ENCODE measurements at regions not wholly inside any gene's neighbourhood (a gene's known extent, or its start where the extent isn't known, plus 50 kb on each side); places are given as distances from the start of the nearest gene placed in this dataset.

GRCh38 chr11:15367695-15368094 lies 253.0 kb downstream of the INSC start:
- Histone ChIP-seq H3K4me2 (replicated peaks; ENCODE audit: extremely low read depth, low read length, poor library complexity, severe bottlenecking) (no peak overlapping the region), H3K4me3 (replicated peaks in 1 of 3; ENCODE audit: low read depth in 2 of 3, low read length in 3 of 3) (no peak overlapping the region), H3K27me3 (ENCODE audit: control insufficient read depth in 2 of 2, insufficient read depth in 2 of 2, low read length in 2 of 2) (no peaks in the 10 kb centered on the region), H3K4me1 (ENCODE audit: control insufficient read depth in 1 of 2, insufficient read depth in 2 of 2, low read length in 2 of 2) (no peaks in the 10 kb centered on the region), H3K9me3 (replicated peaks in 1 of 2; ENCODE audit: control insufficient read depth in 1 of 2, insufficient read depth in 1 of 2, low read length in 2 of 2) (no peaks in the 10 kb centered on the region), H3K36me3 (replicated peaks in 1 of 2; ENCODE audit: control insufficient read depth in 1 of 2, insufficient read depth in 2 of 2, low read length in 2 of 2) (no peaks in the 10 kb centered on the region), H4K20me1 (ENCODE audit: insufficient read depth, low read length) (no peaks in the 10 kb centered on the region), H3K79me2 (ENCODE audit: insufficient read depth, low read length) (no peaks in the 10 kb centered on the region), H3K27ac (ENCODE audit: low read depth in 1 of 2, low read length in 2 of 2) (no peak overlapping the region), H3K9ac (ENCODE audit: insufficient read depth, low read length, poor library complexity, severe bottlenecking) (no peak overlapping the region), H2AFZ (ENCODE audit: insufficient read depth, low read depth, low read length, poor library complexity, severe bottlenecking) (no peak overlapping the region)
- Mint-ChIP-seq H3K9me3 (peaks cover 0 to 2% (median 1%) of the 10 kb centered on the region in 7 donors), H3K4me3 (no peak overlapping the region), H3K27me3 (ENCODE audit: low read depth in 3 of 3) (peaks cover 0 to 1% (median 0%) of the 10 kb centered on the region in 3 donors), H3K27ac (no peak overlapping the region), H3K36me3 (no peaks in the 10 kb centered on the region), H3K4me1 (no peaks in the 10 kb centered on the region)
- no peak for DNase-seq
- 10% methylated on average over 4 of the region's 6 CpGs for WGBS (ENCODE audit: insufficient coverage)
- intact Hi-C loops (cut with micrococcal nuclease): no loop called here
- TF ChIP-seq CTCF (IDR thresholded peaks at IDR 0.05): no peak

GRCh38 chr11:15370495-15371147 lies 255.9 kb downstream of the INSC start:
- Histone ChIP-seq H3K4me2 (replicated peaks; ENCODE audit: extremely low read depth, low read length, poor library complexity, severe bottlenecking) (no peak overlapping the region), H2AFZ (ENCODE audit: insufficient read depth, low read depth, low read length, poor library complexity, severe bottlenecking) (no peak overlapping the region), H3K9me3 (replicated peaks in 1 of 2; ENCODE audit: control insufficient read depth in 1 of 2, insufficient read depth in 1 of 2, low read length in 2 of 2) (peaks cover 0 to 3% of the 10 kb centered on the region in 2 donors), H3K4me1 (ENCODE audit: control insufficient read depth in 1 of 2, insufficient read depth in 2 of 2, low read length in 2 of 2) (no peaks in the 10 kb centered on the region), H4K20me1 (ENCODE audit: insufficient read depth, low read length) (no peaks in the 10 kb centered on the region), H3K27ac (ENCODE audit: low read depth in 1 of 2, low read length in 2 of 2) (no peak overlapping the region), H3K79me2 (ENCODE audit: insufficient read depth, low read length) (no peaks in the 10 kb centered on the region), H3K27me3 (ENCODE audit: control insufficient read depth in 2 of 2, insufficient read depth in 2 of 2, low read length in 2 of 2) (no peaks in the 10 kb centered on the region), H3K36me3 (replicated peaks in 1 of 2; ENCODE audit: control insufficient read depth in 1 of 2, insufficient read depth in 2 of 2, low read length in 2 of 2) (no peaks in the 10 kb centered on the region), H3K9ac (ENCODE audit: insufficient read depth, low read length, poor library complexity, severe bottlenecking) (no peak overlapping the region), H3K4me3 (replicated peaks in 1 of 3; ENCODE audit: low read depth in 2 of 3, low read length in 3 of 3) (no peak overlapping the region)
- Mint-ChIP-seq H3K9me3 (peaks cover under 1 to 7% (median 2%) of the 10 kb centered on the region in 7 donors), H3K27ac (no peak overlapping the region), H3K4me3 (no peak overlapping the region), H3K36me3 (no peaks in the 10 kb centered on the region), H3K27me3 (ENCODE audit: low read depth in 3 of 3) (peaks cover 0 to 1% (median 0%) of the 10 kb centered on the region in 3 donors), H3K4me1 (no peaks in the 10 kb centered on the region)
- intact Hi-C loops (cut with micrococcal nuclease): no loop called here
- no peak for DNase-seq
- WGBS (ENCODE audit: insufficient coverage): 60% methylated on average over 1 of the region's 5 CpGs
- TF ChIP-seq CTCF (IDR thresholded peaks at IDR 0.05): no peak
